IMR-90 (cell line): ENCODE measurements at regions not wholly inside any gene's neighbourhood (a gene's known extent, or its start where the extent isn't known, plus 50 kb on each side); places are given as distances from the start of the nearest gene placed in this dataset.

Experiments used
- ATAC-seq: fragments of 200-7000 bp; cut with Tn5 transposase; 2 replicates; pipeline ENCODE4 v1.9.1; 2020; ENCODE audit warnings: low read depth, mild to moderate bottlenecking, moderate library complexity
- BruUV-seq: library from RNA; stranded (reverse); fragments of 400-500 nt; replicated peaks from 2 replicates; lab custom pipeline; 2021; lab: Mats Ljungman, UMichigan
- CTCF ChIA-PET: fragments of 300-600 bp; formaldehyde crosslinking; extraction: SDS; loops from one replicate; lab custom pipeline; 2021; ENCODE audit warnings: antibody characterized with exemption; lab: Yijun Ruan, JAX
- POLR2A ChIA-PET: fragments of 300-600 bp; sonication (Branson Sonifier 250); formaldehyde crosslinking; loops from one replicate; lab custom pipeline; 2022; ENCODE audit warnings: antibody characterized with exemption; ENCODE audit not compliant: unreplicated experiment; lab: Charles Lee
- DNase-seq: peaks from one replicate; pipeline ENCODE4 v3.0.0; 2013
- H2AFZ ChIP-seq: replicated peaks from 2 replicates; pipeline ENCODE3; 2013; ENCODE audit warnings: low read length, mild to moderate bottlenecking; ENCODE audit not compliant: poor library complexity
- H2AK5ac ChIP-seq: 2 replicates; pipeline ENCODE4 v1.6.1; 2013; ENCODE audit warnings: low read depth, low read length, inconsistent platforms
- H2AK9ac ChIP-seq: replicated peaks from 2 replicates; pipeline ENCODE3; 2013; ENCODE audit warnings: mild to moderate bottlenecking, low read depth, low read length, moderate library complexity; ENCODE audit not compliant: poor library complexity
- H2BK120ac ChIP-seq: 2 replicates; pipeline ENCODE4 v1.6.1; 2013; ENCODE audit warnings: low read depth, low read length, inconsistent platforms
- H2BK15ac ChIP-seq: 3 replicates; pipeline ENCODE4 v1.6.1; 2013; ENCODE audit warnings: low read depth, low read length, inconsistent platforms
- H2BK20ac ChIP-seq: 2 replicates; pipeline ENCODE4 v1.6.1; 2013; ENCODE audit warnings: low read depth, mild to moderate bottlenecking, inconsistent platforms, low read length, moderate library complexity
- H2BK5ac ChIP-seq: 2 replicates; pipeline ENCODE4 v1.6.1; 2013; ENCODE audit warnings: mild to moderate bottlenecking, low read depth, low read length, inconsistent platforms; ENCODE audit not compliant: poor library complexity, severe bottlenecking
- H3K14ac ChIP-seq: replicated peaks from 2 replicates; pipeline ENCODE4 v1.6.1; 2013; ENCODE audit warnings: low read depth, low read length, inconsistent platforms
- H3K18ac ChIP-seq: 2 replicates; pipeline ENCODE4 v1.6.1; 2013; ENCODE audit warnings: low read depth, low read length, control low read depth
- H3K23ac ChIP-seq: 2 replicates; pipeline ENCODE4 v1.6.1; 2013; ENCODE audit warnings: low read depth, low read length, inconsistent platforms
- H3K27ac ChIP-seq: 2 replicates; pipeline ENCODE4 v1.5.1; 2013; ENCODE audit warnings: mild to moderate bottlenecking, control low read depth, low read length; ENCODE audit not compliant: insufficient read depth
- H3K27me3 ChIP-seq: 2 replicates; pipeline ENCODE4 v1.6.1; 2013; ENCODE audit warnings: low read length; ENCODE audit not compliant: control insufficient read depth, insufficient read depth
- H3K36me3 ChIP-seq: 2 replicates; pipeline ENCODE4 v1.6.1; 2013; ENCODE audit warnings: low read length, mixed read lengths; ENCODE audit not compliant: control insufficient read depth, insufficient read depth
- H3K4ac ChIP-seq: 2 replicates; pipeline ENCODE4 v1.6.1; 2013; ENCODE audit warnings: low read depth, low read length, inconsistent platforms
- H3K4me1 ChIP-seq: 2 replicates; pipeline ENCODE4 v1.6.1; 2013; ENCODE audit warnings: low read length, mixed read lengths; ENCODE audit not compliant: control insufficient read depth, insufficient read depth
- H3K4me2 ChIP-seq: 2 replicates; pipeline ENCODE4 v1.6.1; 2013; ENCODE audit warnings: low read depth, mild to moderate bottlenecking, control low read depth, low read length, moderate library complexity
- H3K4me3 ChIP-seq: 2 replicates; pipeline ENCODE4 v1.5.1; 2013; ENCODE audit warnings: low read depth, mild to moderate bottlenecking, control low read depth, low read length, moderate library complexity; ENCODE audit not compliant: insufficient read depth
- H3K56ac ChIP-seq: 2 replicates; pipeline ENCODE4 v1.6.1; 2013; ENCODE audit warnings: low read length, inconsistent platforms; ENCODE audit not compliant: insufficient read depth; ENCODE audit errors: extremely low read depth
- H3K79me1 ChIP-seq, 2 experiments: 2 replicates each; pipeline ENCODE4 v1.6.1; 2013; ENCODE audit warnings: low read length in 2 of 2, inconsistent platforms in 1 of 2, low read depth in 1 of 2
- H3K9ac ChIP-seq: 2 replicates; pipeline ENCODE4 v1.6.1; 2013; ENCODE audit warnings: low read depth, low read length, control low read depth
- H3K9me1 ChIP-seq: 2 replicates; pipeline ENCODE4 v1.6.1; 2013; ENCODE audit warnings: low read length, inconsistent platforms; ENCODE audit not compliant: insufficient read depth
- H3K9me3 ChIP-seq: 2 replicates; pipeline ENCODE4 v1.6.1; 2013; ENCODE audit warnings: low read length; ENCODE audit not compliant: control insufficient read depth, insufficient read depth
- H4K20me1 ChIP-seq: 2 replicates; pipeline ENCODE4 v1.6.1; 2013; ENCODE audit warnings: low read length, inconsistent platforms; ENCODE audit not compliant: insufficient read depth
- H4K5ac ChIP-seq: 2 replicates; pipeline ENCODE4 v1.6.1; 2013; ENCODE audit warnings: mild to moderate bottlenecking, low read depth, low read length, control low read depth
- H4K8ac ChIP-seq, 2 experiments: 2 replicates each; pipeline ENCODE4 v1.6.1; 2013; ENCODE audit warnings: low read depth in 2 of 2, low read length in 2 of 2, control low read depth in 1 of 2, inconsistent platforms in 1 of 2
- H4K91ac ChIP-seq: 2 replicates; pipeline ENCODE4 v1.6.1; 2013; ENCODE audit warnings: low read depth, low read length, inconsistent platforms; ENCODE audit not compliant: insufficient read depth
- BHLHE40 ChIP-seq: fragments of 150-350 bp; IDR thresholded peaks from 2 replicates; pipeline ENCODE4 v1.6.1; 2016; ENCODE audit warnings: mild to moderate bottlenecking, low read depth, low read length
- CEBPB ChIP-seq: IDR thresholded peaks from 2 replicates; pipeline ENCODE4 v1.6.1; 2012; ENCODE audit warnings: low read depth, low read length, improper control_type of control experiment
- CHD1 ChIP-seq: IDR thresholded peaks from 2 replicates; pipeline ENCODE4 v1.6.1; 2012; ENCODE audit warnings: low read depth, low read length, improper control_type of control experiment
- CTCF ChIP-seq: conservative IDR thresholded peaks from 2 replicates; pipeline ENCODE4 v1.5.1; 2012; ENCODE audit warnings: mild to moderate bottlenecking, low read depth, low read length, improper control_type of control experiment
- ELK1 ChIP-seq: fragments of 150-350 bp; IDR thresholded peaks from 2 replicates; pipeline ENCODE4 v1.6.1; 2016; ENCODE audit warnings: low read depth, mild to moderate bottlenecking, low read length, moderate library complexity, borderline replicate concordance
- FOS ChIP-seq: fragments of 150-350 bp; IDR thresholded peaks from 2 replicates; pipeline ENCODE4 v1.6.1; 2016; ENCODE audit warnings: low read depth, low read length
- MAFK ChIP-seq: IDR thresholded peaks from 2 replicates; pipeline ENCODE4 v1.6.1; 2012; ENCODE audit warnings: low read depth, low read length, improper control_type of control experiment
- MAZ ChIP-seq: IDR thresholded peaks from 2 replicates; pipeline ENCODE4 v1.6.1; 2012; ENCODE audit warnings: low read depth, mild to moderate bottlenecking, low read length, improper control_type of control experiment, moderate library complexity, borderline replicate concordance
- MXI1 ChIP-seq: IDR thresholded peaks from 2 replicates; pipeline ENCODE4 v1.6.1; 2012; ENCODE audit warnings: low read depth, mild to moderate bottlenecking, low read length, moderate library complexity, borderline replicate concordance
- NFE2L2 ChIP-seq: fragments of 150-350 bp; IDR thresholded peaks from 2 replicates; pipeline ENCODE4 v1.6.1; 2016; ENCODE audit warnings: low read depth, mild to moderate bottlenecking, low read length
- POLR2A ChIP-seq: IDR thresholded peaks from 2 replicates; pipeline ENCODE4 v1.6.1; 2012; ENCODE audit warnings: mild to moderate bottlenecking, low read depth, low read length
- RAD21 ChIP-seq: IDR thresholded peaks from 2 replicates; pipeline ENCODE4 v1.6.1; 2012; ENCODE audit warnings: low read length, improper control_type of control experiment
- RCOR1 ChIP-seq: IDR thresholded peaks from 2 replicates; pipeline ENCODE4 v1.6.1; 2012; ENCODE audit warnings: mild to moderate bottlenecking, low read length, improper control_type of control experiment; ENCODE audit not compliant: insufficient replicate concordance
- RFX5 ChIP-seq: IDR thresholded peaks from 2 replicates; pipeline ENCODE4 v1.8.0; 2012; ENCODE audit warnings: low read depth, mild to moderate bottlenecking, low read length, moderate library complexity
- SMC3 ChIP-seq: fragments of 150-350 bp; IDR thresholded peaks from 2 replicates; pipeline ENCODE4 v1.6.1; 2016; ENCODE audit warnings: low read depth, mild to moderate bottlenecking, antibody characterized with exemption, low read length, moderate library complexity
- USF2 ChIP-seq: fragments of 150-350 bp; IDR thresholded peaks from 2 replicates; pipeline ENCODE4 v1.6.1; 2017; ENCODE audit warnings: mild to moderate bottlenecking, antibody characterized with exemption, low read length, low read depth
- WGBS, 2 experiments: methylation state at CpG; one replicate each; pipeline versions ENCODE4 v1.1.5 to v1.1.7; 2013; ENCODE audit warnings: missing lambda C conversion rate in 2 of 2; ENCODE audit not compliant: insufficient read length in 1 of 2; ENCODE audit errors: extremely low coverage in 2 of 2; 5-methylcytosine and 5-hydroxymethylcytosine counted together
- dilution Hi-C: fragments of 300-500 bp; cut with HindIII; formaldehyde crosslinking; loops from one replicate; pipeline ENCODE4 v1.14.3; 2018; ENCODE audit warnings: low sequenced_read_pairs; ENCODE audit not compliant: unreplicated experiment
- in situ Hi-C: fragments of 300-500 bp; cut with MboI; formaldehyde crosslinking; loops from 3 replicates; pipeline ENCODE4 v1.14.3; 2019; ENCODE audit warnings: low sequenced_read_pairs, inconsistent platforms, mixed read lengths
- intact Hi-C: fragments of 100-400 bp; cut with micrococcal nuclease; formaldehyde crosslinking; loops from 2 replicates; pipeline ENCODE4 v1.10.0; 2022

GRCh38 chr14:52129721-52130120 is 60.9 kb upstream of the NID2 start:
- Histone ChIP-seq H2AK5ac (peak overlapping the region; percentile 77), H3K14ac (peak overlapping the region; percentile 74), H3K56ac (no peak overlapping the region), H2BK15ac (peak overlapping the region; percentile 79; the same call in 2 of the 3 replicates), H3K4me1 (peaks cover 13% of the 10 kb centered on the region), H3K4me3 (no peak overlapping the region), H2BK120ac (peak overlapping the region; percentile 63; the same call in 1 of the 2 replicates), H3K9ac (no peak overlapping the region), H4K5ac (no peak overlapping the region), H3K36me3 (no peaks in the 10 kb centered on the region), H2BK5ac (no peak overlapping the region), H3K79me1 (0 out of 4 replicates have a peak, but pooled peaks cover 0 to 3% of the 10 kb centered on the region in 2 experiments), H3K18ac (no peak overlapping the region), H4K20me1 (no peaks in the 10 kb centered on the region), H3K27ac (no peak overlapping the region), H3K4me2 (no peak overlapping the region), H4K8ac (peak overlapping the region in 1 of 2 experiments; percentile 40; a peak in 2 of 4 replicates), H3K27me3 (no peaks in the 10 kb centered on the region), H4K91ac (0 out of 2 replicates have a peak overlapping the region, but pooled peaks have one; percentile 47), H3K23ac (no peak overlapping the region), H3K9me3 (no peaks in the 10 kb centered on the region; the same call in 1 of the 2 replicates), H2AK9ac (no peak overlapping the region), H2AFZ (no peak overlapping the region), H3K4ac (peak overlapping the region; percentile 50; the same call in 1 of the 2 replicates), H3K9me1 (peaks cover 3% of the 10 kb centered on the region; the same call in 1 of the 2 replicates), H2BK20ac (peak overlapping the region; percentile 51; the same call in 1 of the 2 replicates)
- no TSS peak for BruUV-seq
- in situ Hi-C loops, result loop anchor here (5.0 kb wide), 1 partner anchor 132 kb away; no protein-coding TSS in a partner anchor
- intact Hi-C loops, result loop anchor here (2.0 kb wide), 1 partner anchor 349 kb away; no protein-coding TSS in a partner anchor
- no peak for ATAC-seq
- dilution Hi-C loops, result no loop called here
- TF ChIP-seq NFE2L2 (no peak), ELK1 (no peak), CHD1 (no peak), CTCF (no peak), MAZ (no peak), BHLHE40 (no peak), RFX5 (no peak), RCOR1 (no peak), RAD21 (no peak), SMC3 (no peak), POLR2A (no peak), MAFK (no peak), CEBPB (no peak), FOS (no peak), MXI1 (no peak), USF2 (no peak)
- ChIA-PET POLR2A (no interaction called here), CTCF (interaction anchor here (0.6 kb wide), 1 partner anchor 103 kb away, joined by 3 read pairs; no protein-coding TSS in a partner anchor)
- WGBS, 2 experiments, result no CpG with 5 or more reads among the region's 3 CpGs
- DNase-seq, result no peak
